KOPT-K1 (cell line): ENCODE measurements at regions not wholly inside any gene's neighbourhood (a gene's known extent, or its start where the extent isn't known, plus 50 kb on each side); places are given as distances from the start of the nearest gene placed in this dataset.

Source experiments
- H3K27ac ChIP-seq: fragments of 200-600 bp; sonication (generic); 2 replicates; pipeline ENCODE4 v1.5.1; 2016; ENCODE audit warnings: antibody characterized with exemption, mild to moderate bottlenecking, low read depth, low read length; ENCODE audit not compliant: poor library complexity, severe bottlenecking
- H3K36me3 ChIP-seq: fragments of 200-600 bp; sonication (generic); 2 replicates; pipeline ENCODE4 v1.5.1; 2017; ENCODE audit warnings: antibody characterized with exemption, mild to moderate bottlenecking, low read length, moderate library complexity; ENCODE audit not compliant: insufficient read depth
- H3K9me3 ChIP-seq: fragments of 200-600 bp; sonication (generic); 2 replicates; pipeline ENCODE4 v1.5.1; 2017; ENCODE audit warnings: antibody characterized with exemption, low read length, mild to moderate bottlenecking; ENCODE audit not compliant: insufficient read depth, poor library complexity, severe bottlenecking

GRCh38 chr1:164183854-164184635 lies 374.9 kb upstream of the PBX1 start:
- Histone ChIP-seq H3K36me3 (no peaks in the 10 kb centered on the region), H3K27ac (no peak overlapping the region), H3K9me3 (no peaks in the 10 kb centered on the region)

GRCh38 chr1:164186881-164187280 lies 372.1 kb upstream of the PBX1 start:
- H3K9me3 ChIP-seq: no peaks in the 10 kb centered on the region
- no peaks in the 10 kb centered on the region for H3K36me3 ChIP-seq
- H3K27ac ChIP-seq: no peak overlapping the region

GRCh38 chr1:164188497-164188896 lies 370.5 kb upstream of the PBX1 start:
- no peaks in the 10 kb centered on the region for H3K36me3 ChIP-seq
- H3K27ac ChIP-seq: no peak overlapping the region

GRCh38 chr1:164191191-164191590 lies 367.8 kb upstream of the PBX1 start:
- Histone ChIP-seq H3K9me3 (no peaks in the 10 kb centered on the region), H3K36me3 (no peaks in the 10 kb centered on the region), H3K27ac (no peak overlapping the region)

More at GRCh38 chr1:164188497-164188896, 370.5 kb upstream of the PBX1 start:
- H3K9me3 ChIP-seq: no peaks in the 10 kb centered on the region

- no peak overlapping the region for H3K27ac ChIP-seq
Measured at GRCh38 chr1:164210211-164210739, 348.7 kb upstream of the PBX1 start.

GRCh38 chr1:164223378-164223777 lies 335.6 kb upstream of the PBX1 start:
- Histone ChIP-seq H3K27ac (no peak overlapping the region), H3K36me3 (no peaks in the 10 kb centered on the region), H3K9me3 (no peaks in the 10 kb centered on the region)

More at GRCh38 chr1:164210211-164210739, 348.7 kb upstream of the PBX1 start:
- Histone ChIP-seq H3K9me3 (no peaks in the 10 kb centered on the region), H3K36me3 (no peaks in the 10 kb centered on the region)

- H3K9me3 ChIP-seq: no peaks in the 10 kb centered on the region
- no peaks in the 10 kb centered on the region for H3K36me3 ChIP-seq
- no peak overlapping the region for H3K27ac ChIP-seq
Measured at GRCh38 chr1:164225011-164225410, 334.0 kb upstream of the PBX1 start.

GRCh38 chr1:164226977-164227376 lies 332.0 kb upstream of the PBX1 start:
- Histone ChIP-seq H3K36me3 (no peaks in the 10 kb centered on the region), H3K9me3 (no peaks in the 10 kb centered on the region), H3K27ac (no peak overlapping the region)

GRCh38 chr1:164228928-164229327 lies 330.1 kb upstream of the PBX1 start:
- H3K27ac ChIP-seq: no peak overlapping the region
- H3K9me3 ChIP-seq: no peaks in the 10 kb centered on the region
- H3K36me3 ChIP-seq: no peaks in the 10 kb centered on the region

- Histone ChIP-seq H3K27ac (no peak overlapping the region), H3K9me3 (no peaks in the 10 kb centered on the region), H3K36me3 (no peaks in the 10 kb centered on the region)
Measured at GRCh38 chr1:164233149-164233548, 325.8 kb upstream of the PBX1 start.

GRCh38 chr1:164240081-164240480 lies 318.9 kb upstream of the PBX1 start:
- Histone ChIP-seq H3K36me3 (no peaks in the 10 kb centered on the region), H3K9me3 (no peaks in the 10 kb centered on the region), H3K27ac (no peak overlapping the region)

- Histone ChIP-seq H3K36me3 (no peaks in the 10 kb centered on the region), H3K27ac (no peak overlapping the region), H3K9me3 (no peaks in the 10 kb centered on the region)
Measured at GRCh38 chr1:164250365-164250764, 308.6 kb upstream of the PBX1 start.

GRCh38 chr1:164256456-164256855 lies 302.5 kb upstream of the PBX1 start:
- H3K36me3 ChIP-seq: no peaks in the 10 kb centered on the region
- H3K27ac ChIP-seq: no peak overlapping the region
- H3K9me3 ChIP-seq: no peaks in the 10 kb centered on the region

- no peaks in the 10 kb centered on the region for H3K36me3 ChIP-seq
Measured at GRCh38 chr1:164261691-164262240, 297.2 kb upstream of the PBX1 start.

GRCh38 chr1:164263540-164263939 lies 295.4 kb upstream of the PBX1 start:
- H3K9me3 ChIP-seq: no peaks in the 10 kb centered on the region
- H3K36me3 ChIP-seq: no peaks in the 10 kb centered on the region
- H3K27ac ChIP-seq: no peak overlapping the region

More at GRCh38 chr1:164261691-164262240, 297.2 kb upstream of the PBX1 start:
- no peak overlapping the region for H3K27ac ChIP-seq
- H3K9me3 ChIP-seq: no peaks in the 10 kb centered on the region

GRCh38 chr1:164265232-164265631 lies 293.8 kb upstream of the PBX1 start:
- Histone ChIP-seq H3K36me3 (no peaks in the 10 kb centered on the region), H3K9me3 (no peaks in the 10 kb centered on the region), H3K27ac (no peak overlapping the region)
